ENCODE measurements at regions not wholly inside any gene's neighbourhood (a gene's known extent, or its start where the extent isn't known, plus 50 kb on each side); places are given as distances from the start of the nearest gene placed in this dataset.

DNA sequence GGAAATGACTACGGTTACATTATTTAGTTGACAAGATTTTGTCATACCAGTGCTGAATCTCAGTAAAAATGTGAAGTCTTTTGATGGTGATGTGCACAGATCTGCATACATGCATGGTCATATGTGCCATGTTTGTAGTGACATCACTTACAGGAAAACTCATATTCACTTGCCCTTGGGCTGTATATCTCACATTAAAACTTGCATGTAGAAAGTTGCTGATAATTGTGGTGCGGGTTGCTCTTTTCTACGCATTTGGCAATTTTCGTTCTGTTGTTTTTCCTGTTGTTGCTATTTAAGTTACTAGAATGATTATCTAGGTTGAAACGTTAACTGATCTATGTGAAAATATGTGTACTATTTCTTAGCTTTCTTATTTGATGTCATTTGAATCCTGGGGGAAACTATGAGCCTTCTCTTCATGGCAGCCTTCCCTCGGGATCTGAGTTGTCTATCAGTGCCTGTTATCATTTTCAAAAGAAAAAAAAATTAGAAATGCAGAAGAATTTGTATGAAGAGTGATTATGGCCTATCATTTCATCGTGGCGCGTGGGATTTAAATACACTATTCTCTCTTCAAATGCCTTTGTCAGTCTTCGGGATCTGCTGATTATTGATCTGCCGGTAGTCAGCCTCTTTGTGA, 296.6 kb downstream of the TMX3 start:
- DNase-seq (ENCODE audit: low read depth in 6 of 9, low spot score in 9 of 9) = no peak
- Histone ChIP-seq H3K36me3 (ENCODE audit: control insufficient read depth in 2 of 2, insufficient read depth in 2 of 2, low read length in 1 of 2) (no peaks in the 10 kb centered on the region), H3K27me3 (ENCODE audit: control insufficient read depth in 2 of 2, insufficient read depth in 1 of 2, low read length in 1 of 2) (no peaks in the 10 kb centered on the region), H3K4me3 (ENCODE audit: low read length in 2 of 2) (no peak overlapping the region), H3K27ac (ENCODE audit: low read depth in 1 of 2, low read length in 1 of 2) (no peak overlapping the region), H3K4me1 (ENCODE audit: control insufficient read depth in 2 of 2, insufficient read depth in 2 of 2, low read length in 2 of 2) (no peaks in the 10 kb centered on the region), H3K9me3 (ENCODE audit: control insufficient read depth in 2 of 2, insufficient read depth in 1 of 2, low read length in 1 of 2) (no peaks in the 10 kb centered on the region)
- 93% methylated on average over 11 of the region's 11 CpGs for WGBS

- 92% methylated on average over 3 of the region's 3 CpGs for WGBS
- no peak for DNase-seq (ENCODE audit: low read depth in 6 of 9, low spot score in 9 of 9)
- Histone ChIP-seq H3K4me1 (ENCODE audit: control insufficient read depth in 2 of 2, insufficient read depth in 2 of 2, low read length in 2 of 2) (no peaks in the 10 kb centered on the region), H3K27me3 (ENCODE audit: control insufficient read depth in 2 of 2, insufficient read depth in 1 of 2, low read length in 1 of 2) (no peaks in the 10 kb centered on the region), H3K27ac (ENCODE audit: low read depth in 1 of 2, low read length in 1 of 2) (no peak overlapping the region), H3K4me3 (ENCODE audit: low read length in 2 of 2) (no peak overlapping the region), H3K36me3 (ENCODE audit: control insufficient read depth in 2 of 2, insufficient read depth in 2 of 2, low read length in 1 of 2) (no peaks in the 10 kb centered on the region), H3K9me3 (ENCODE audit: control insufficient read depth in 2 of 2, insufficient read depth in 1 of 2, low read length in 1 of 2) (no peaks in the 10 kb centered on the region)
Measured at GRCh38 chr18:68417826-68418225, 297.1 kb downstream of the TMX3 start.

- H3K27ac ChIP-seq (ENCODE audit: low read depth in 1 of 2, low read length in 1 of 2) = no peak overlapping the region
- WGBS = 65% methylated on average over 2 of the region's 2 CpGs
- no peaks in the 10 kb centered on the region for H3K27me3 ChIP-seq (ENCODE audit: control insufficient read depth in 2 of 2, insufficient read depth in 1 of 2, low read length in 1 of 2)
- no peaks in the 10 kb centered on the region for H3K36me3 ChIP-seq (ENCODE audit: control insufficient read depth in 2 of 2, insufficient read depth in 2 of 2, low read length in 1 of 2)
- no peaks in the 10 kb centered on the region for H3K9me3 ChIP-seq (ENCODE audit: control insufficient read depth in 2 of 2, insufficient read depth in 1 of 2, low read length in 1 of 2)
- H3K4me1 ChIP-seq (ENCODE audit: control insufficient read depth in 2 of 2, insufficient read depth in 2 of 2, low read length in 2 of 2) = no peaks in the 10 kb centered on the region
- no peak overlapping the region for H3K4me3 ChIP-seq (ENCODE audit: low read length in 2 of 2)
- DNase-seq (ENCODE audit: low read depth in 6 of 9, low spot score in 9 of 9) = no peak
Measured at GRCh38 chr18:68417166-68417799, 297.6 kb downstream of the TMX3 start.

DNA sequence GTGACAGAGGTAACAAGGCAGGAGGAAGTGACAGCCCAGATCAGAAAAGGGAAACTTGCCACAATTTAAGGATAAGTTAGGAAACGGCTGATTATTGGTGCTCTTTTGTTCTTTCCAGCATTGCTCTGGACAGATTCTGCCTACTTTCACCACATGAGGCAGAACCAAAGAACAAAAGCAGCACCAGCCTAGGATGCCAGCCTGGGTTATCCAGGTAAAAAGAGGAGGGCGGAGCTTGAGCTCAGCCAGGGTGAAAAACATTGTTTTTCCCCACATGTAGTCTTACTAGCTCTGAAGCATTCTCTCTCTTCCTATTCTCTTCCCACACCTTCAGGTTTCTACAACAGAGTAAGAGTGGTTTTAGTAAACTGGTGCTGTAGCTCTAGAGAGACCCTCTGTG, 300.5 kb downstream of the TMX3 start:
- WGBS = 82% methylated on average over 2 of the region's 2 CpGs

DNA sequence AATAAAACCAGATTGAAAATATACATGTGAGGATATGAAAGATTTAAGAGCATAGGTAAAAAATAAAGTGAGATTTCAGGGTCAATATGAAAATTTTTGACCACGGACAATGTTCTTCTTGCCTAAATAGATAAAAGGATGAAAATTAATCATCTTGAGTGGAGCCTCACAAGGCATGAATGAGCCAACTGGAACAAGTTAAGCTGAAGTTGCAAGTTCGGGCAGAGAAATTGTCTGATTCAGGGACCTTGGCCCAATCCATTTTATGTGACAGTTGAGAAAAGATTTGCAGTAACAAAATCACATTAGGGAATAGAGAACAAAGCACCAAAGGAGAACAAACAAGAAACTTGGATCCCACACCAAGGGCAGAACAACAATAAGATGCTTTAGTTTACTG, 305.3 kb downstream of the TMX3 start:
- Histone ChIP-seq H3K27ac (ENCODE audit: low read depth in 1 of 2, low read length in 1 of 2) (no peak overlapping the region), H3K9me3 (ENCODE audit: control insufficient read depth in 2 of 2, insufficient read depth in 1 of 2, low read length in 1 of 2) (no peaks in the 10 kb centered on the region), H3K27me3 (ENCODE audit: control insufficient read depth in 2 of 2, insufficient read depth in 1 of 2, low read length in 1 of 2) (no peaks in the 10 kb centered on the region), H3K4me3 (ENCODE audit: low read length in 2 of 2) (no peak overlapping the region), H3K4me1 (ENCODE audit: control insufficient read depth in 2 of 2, insufficient read depth in 2 of 2, low read length in 2 of 2) (no peaks in the 10 kb centered on the region), H3K36me3 (ENCODE audit: control insufficient read depth in 2 of 2, insufficient read depth in 2 of 2, low read length in 1 of 2) (no peaks in the 10 kb centered on the region)
- DNase-seq (ENCODE audit: low read depth in 6 of 9, low spot score in 9 of 9) = no peak
- 89% methylated on average over 2 of the region's 2 CpGs for WGBS

More for the DNA sequence above, 300.5 kb downstream of the TMX3 start:
- Histone ChIP-seq H3K4me1 (ENCODE audit: control insufficient read depth in 2 of 2, insufficient read depth in 2 of 2, low read length in 2 of 2) (no peaks in the 10 kb centered on the region), H3K4me3 (ENCODE audit: low read length in 2 of 2) (no peak overlapping the region), H3K27me3 (ENCODE audit: control insufficient read depth in 2 of 2, insufficient read depth in 1 of 2, low read length in 1 of 2) (no peaks in the 10 kb centered on the region), H3K36me3 (ENCODE audit: control insufficient read depth in 2 of 2, insufficient read depth in 2 of 2, low read length in 1 of 2) (no peaks in the 10 kb centered on the region), H3K27ac (ENCODE audit: low read depth in 1 of 2, low read length in 1 of 2) (no peak overlapping the region), H3K9me3 (ENCODE audit: control insufficient read depth in 2 of 2, insufficient read depth in 1 of 2, low read length in 1 of 2) (no peaks in the 10 kb centered on the region)
- no peak for DNase-seq (ENCODE audit: low read depth in 6 of 9, low spot score in 9 of 9)

GRCh38 chr18:68406761-68407160, 308.1 kb downstream of the TMX3 start:
- Histone ChIP-seq H3K4me1 (ENCODE audit: control insufficient read depth in 2 of 2, insufficient read depth in 2 of 2, low read length in 2 of 2) (no peaks in the 10 kb centered on the region), H3K9me3 (ENCODE audit: control insufficient read depth in 2 of 2, insufficient read depth in 1 of 2, low read length in 1 of 2) (no peaks in the 10 kb centered on the region), H3K4me3 (ENCODE audit: low read length in 2 of 2) (no peak overlapping the region), H3K27me3 (ENCODE audit: control insufficient read depth in 2 of 2, insufficient read depth in 1 of 2, low read length in 1 of 2) (no peaks in the 10 kb centered on the region), H3K36me3 (ENCODE audit: control insufficient read depth in 2 of 2, insufficient read depth in 2 of 2, low read length in 1 of 2) (no peaks in the 10 kb centered on the region), H3K27ac (ENCODE audit: low read depth in 1 of 2, low read length in 1 of 2) (no peak overlapping the region)
- 89% methylated on average over 4 of the region's 4 CpGs for WGBS
- DNase-seq (ENCODE audit: low read depth in 6 of 9, low spot score in 9 of 9) = no peak

GRCh38 chr18:68402784-68403183, 312.1 kb downstream of the TMX3 start:
- no peak overlapping the region for H3K27ac ChIP-seq (ENCODE audit: low read depth in 1 of 2, low read length in 1 of 2)
- DNase-seq (ENCODE audit: low read depth in 6 of 9, low spot score in 9 of 9) = no peak
- no peaks in the 10 kb centered on the region for H3K36me3 ChIP-seq (ENCODE audit: control insufficient read depth in 2 of 2, insufficient read depth in 2 of 2, low read length in 1 of 2)
- no peaks in the 10 kb centered on the region for H3K9me3 ChIP-seq (ENCODE audit: control insufficient read depth in 2 of 2, insufficient read depth in 1 of 2, low read length in 1 of 2)
- H3K4me3 ChIP-seq (ENCODE audit: low read length in 2 of 2) = no peak overlapping the region
- H3K4me1 ChIP-seq (ENCODE audit: control insufficient read depth in 2 of 2, insufficient read depth in 2 of 2, low read length in 2 of 2) = no peaks in the 10 kb centered on the region
- H3K27me3 ChIP-seq (ENCODE audit: control insufficient read depth in 2 of 2, insufficient read depth in 1 of 2, low read length in 1 of 2) = no peaks in the 10 kb centered on the region
- 77% methylated on average over 2 of the region's 2 CpGs for WGBS

DNA sequence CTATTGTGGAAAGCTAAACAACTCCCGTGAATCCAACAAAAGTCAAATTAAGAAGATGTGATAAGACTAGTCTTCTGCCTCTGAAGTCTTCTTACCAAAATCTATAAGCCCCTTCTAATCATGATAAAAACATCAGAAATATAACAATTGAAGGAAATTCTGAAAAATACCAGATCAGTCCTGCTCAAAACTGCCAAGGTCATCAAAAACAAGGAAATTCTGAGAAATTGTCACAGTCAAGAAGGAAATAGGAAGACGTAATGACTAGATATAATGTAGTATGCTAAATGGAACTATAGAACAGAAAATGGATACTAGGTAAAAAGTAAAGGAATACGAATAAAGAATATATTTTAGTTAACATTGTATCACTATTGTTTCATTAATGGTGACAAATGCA, 314.0 kb downstream of the TMX3 start:
- Histone ChIP-seq H3K36me3 (ENCODE audit: control insufficient read depth in 2 of 2, insufficient read depth in 2 of 2, low read length in 1 of 2) (no peaks in the 10 kb centered on the region), H3K4me3 (ENCODE audit: low read length in 2 of 2) (no peak overlapping the region), H3K9me3 (ENCODE audit: control insufficient read depth in 2 of 2, insufficient read depth in 1 of 2, low read length in 1 of 2) (no peaks in the 10 kb centered on the region), H3K27ac (ENCODE audit: low read depth in 1 of 2, low read length in 1 of 2) (no peak overlapping the region), H3K27me3 (ENCODE audit: control insufficient read depth in 2 of 2, insufficient read depth in 1 of 2, low read length in 1 of 2) (no peaks in the 10 kb centered on the region), H3K4me1 (ENCODE audit: control insufficient read depth in 2 of 2, insufficient read depth in 2 of 2, low read length in 2 of 2) (no peaks in the 10 kb centered on the region)
- DNase-seq (ENCODE audit: low read depth in 6 of 9, low spot score in 9 of 9) = no peak
- WGBS = 91% methylated on average over 3 of the region's 3 CpGs

- WGBS = 84% methylated on average over 2 of the region's 2 CpGs
Measured at GRCh38 chr18:68399721-68400120, 315.2 kb downstream of the TMX3 start.

More at GRCh38 chr18:68399721-68400120, 315.2 kb downstream of the TMX3 start:
- Histone ChIP-seq H3K27ac (ENCODE audit: low read depth in 1 of 2, low read length in 1 of 2) (no peak overlapping the region), H3K4me3 (ENCODE audit: low read length in 2 of 2) (no peak overlapping the region), H3K36me3 (ENCODE audit: control insufficient read depth in 2 of 2, insufficient read depth in 2 of 2, low read length in 1 of 2) (no peaks in the 10 kb centered on the region), H3K27me3 (ENCODE audit: control insufficient read depth in 2 of 2, insufficient read depth in 1 of 2, low read length in 1 of 2) (no peaks in the 10 kb centered on the region), H3K9me3 (ENCODE audit: control insufficient read depth in 2 of 2, insufficient read depth in 1 of 2, low read length in 1 of 2) (no peaks in the 10 kb centered on the region), H3K4me1 (ENCODE audit: control insufficient read depth in 2 of 2, insufficient read depth in 2 of 2, low read length in 2 of 2) (no peaks in the 10 kb centered on the region)
- DNase-seq (ENCODE audit: low read depth in 6 of 9, low spot score in 9 of 9) = no peak
